Left forelimb (tissue), 1 donor: ENCODE measurements at regions not wholly inside any gene's neighbourhood (a gene's known extent, or its start where the extent isn't known, plus 50 kb on each side); places are given as distances from the start of the nearest gene placed in this dataset.
"Not testable (repeated sequence)": the region's sequence is repeated elsewhere in the genome, so short reads cannot be mapped to it uniquely, and the experiment has no call there.

Experiments
- DNase-seq: peaks from one replicate; pipeline ENCODE4 v3.0.0-alpha.2; 2018; ENCODE audit warnings: low spot score

DNA sequence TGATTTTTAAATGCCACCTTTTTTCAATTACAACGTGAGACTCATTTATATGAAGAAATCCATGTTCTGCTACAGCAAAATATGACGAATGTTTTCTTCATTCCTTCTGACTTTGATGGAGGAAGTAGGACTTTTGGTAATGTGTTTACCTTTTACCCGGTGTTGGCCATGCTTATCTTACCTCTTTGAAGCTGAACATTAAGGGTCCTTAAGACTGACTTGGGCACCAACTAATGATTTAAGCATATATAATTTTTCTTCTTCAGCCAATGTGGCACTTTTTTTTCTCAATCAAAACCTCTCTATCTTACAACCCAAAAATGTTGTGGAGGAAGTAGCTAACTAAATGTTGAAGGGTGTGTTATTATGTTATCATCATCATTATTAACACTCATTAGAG lies 337.5 kb downstream of the EPHA7 start:
- no peak for DNase-seq

DNA sequence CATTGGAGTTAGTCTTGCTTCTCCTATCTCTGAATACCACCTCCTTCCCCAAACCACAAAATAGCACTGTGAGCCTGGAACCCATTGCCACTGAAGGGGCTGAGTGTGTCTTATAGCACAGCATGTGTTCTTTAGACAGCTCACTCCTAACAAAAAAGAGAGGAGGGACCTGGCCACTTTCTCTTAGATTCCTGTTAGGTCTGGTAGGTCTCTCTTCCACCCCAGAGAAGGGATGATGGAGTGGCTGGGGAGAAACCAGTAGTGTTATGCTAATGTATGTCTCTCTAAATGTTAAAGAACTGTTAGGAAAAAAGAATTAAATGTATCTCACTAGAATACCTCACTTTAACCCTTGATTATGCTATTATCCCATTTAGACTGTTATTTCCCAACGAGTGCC lies 340.3 kb downstream of the EPHA7 start:
- no peak for DNase-seq

DNA sequence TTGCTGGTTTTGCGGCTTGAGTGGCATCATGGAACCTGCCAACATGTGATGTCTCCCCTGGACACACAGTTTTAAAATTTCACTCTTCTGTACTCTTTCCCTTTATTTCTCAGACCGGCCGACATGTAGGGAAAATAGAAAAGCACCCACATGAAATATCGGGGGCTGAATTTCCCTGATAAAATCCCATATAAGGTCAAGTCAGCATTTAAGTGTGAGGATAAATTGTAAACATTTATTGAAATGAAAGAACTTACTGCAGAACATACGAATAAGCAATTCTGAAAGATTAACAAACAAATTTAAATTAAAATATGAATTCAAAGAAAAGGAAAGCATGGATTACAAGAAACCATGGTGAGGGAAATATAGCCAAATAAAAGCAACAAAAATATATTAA lies 345.5 kb downstream of the EPHA7 start:
- no peak for DNase-seq

DNA sequence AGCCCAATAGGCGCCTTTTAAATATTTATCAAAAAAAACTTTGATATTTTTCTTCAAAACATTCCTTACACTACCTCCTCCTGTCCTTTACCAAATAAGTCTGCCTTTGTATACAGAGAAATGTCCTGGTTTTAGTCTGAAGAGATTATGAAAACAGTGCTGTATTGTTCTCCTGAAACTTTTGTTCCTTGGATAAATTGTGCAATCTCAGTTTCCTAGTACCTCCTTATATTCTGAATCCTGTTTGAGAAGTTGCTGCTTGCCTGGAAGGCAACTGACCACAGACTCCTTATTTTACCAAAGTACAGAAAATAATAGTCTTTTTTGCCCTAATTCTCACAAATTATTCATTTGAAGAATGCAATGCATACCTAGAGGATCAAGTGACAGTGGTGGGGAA lies 349.5 kb downstream of the EPHA7 start:
- DNase-seq: no peak

DNA sequence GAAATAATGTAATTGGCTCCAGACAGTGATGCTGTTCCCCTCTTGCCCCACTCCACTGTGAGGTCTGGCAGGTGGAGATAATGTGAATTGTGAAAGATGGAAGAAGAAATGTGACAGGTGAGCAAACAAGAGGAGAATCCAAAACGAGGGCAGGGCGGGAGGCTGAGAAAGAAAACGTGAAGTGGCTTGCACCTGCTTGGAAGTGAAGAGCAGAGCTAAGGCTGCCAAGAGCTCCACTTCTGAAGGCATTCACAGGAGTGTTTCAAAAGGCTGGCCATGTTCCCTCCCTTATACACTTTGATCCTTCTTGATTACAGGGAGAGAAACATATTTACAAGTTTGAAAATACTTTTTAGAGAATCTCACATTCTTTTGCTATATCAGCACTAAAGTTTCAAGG lies 359.4 kb downstream of the EPHA7 start:
- DNase-seq: no peak

DNA sequence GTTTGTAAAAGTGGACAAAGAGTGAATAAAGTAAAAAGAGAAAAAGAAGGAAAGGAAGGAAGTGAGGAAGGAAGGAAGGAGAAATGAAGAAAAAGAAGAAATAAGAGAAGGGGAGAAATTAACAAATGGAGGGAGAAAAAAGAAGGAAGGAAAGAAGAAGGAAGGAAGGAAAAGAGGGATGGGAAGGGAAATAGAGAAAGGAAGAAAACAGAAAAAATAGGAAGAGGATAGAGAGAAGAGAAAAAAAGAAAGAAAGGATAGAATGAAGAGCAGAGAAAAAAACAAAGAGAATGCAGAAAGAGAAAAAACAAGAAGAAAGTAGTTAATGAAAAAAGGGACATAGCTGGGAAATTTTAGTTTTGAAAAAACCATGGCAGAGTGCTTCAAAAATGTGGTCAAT lies 361.8 kb downstream of the EPHA7 start:
- DNase-seq: no peak

DNA sequence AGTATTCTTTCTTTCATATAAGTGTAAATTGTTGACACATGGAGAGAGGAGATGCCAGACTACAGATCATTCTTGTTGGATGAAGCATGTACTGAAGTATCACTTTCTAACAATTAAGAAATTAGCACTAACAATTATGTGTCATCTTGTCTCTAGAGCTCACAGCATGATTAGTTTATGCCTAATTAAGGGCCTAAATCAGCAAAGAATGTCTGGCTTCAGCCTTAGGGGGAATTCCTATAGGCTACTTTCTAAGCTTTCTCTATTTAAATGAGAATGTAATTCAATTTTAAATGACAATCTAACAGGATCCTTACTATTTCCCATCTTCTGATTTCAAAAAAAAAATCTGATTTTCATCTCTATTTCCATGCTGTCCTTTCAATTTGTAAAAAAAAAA lies 371.0 kb downstream of the EPHA7 start:
- DNase-seq: no peak

DNA sequence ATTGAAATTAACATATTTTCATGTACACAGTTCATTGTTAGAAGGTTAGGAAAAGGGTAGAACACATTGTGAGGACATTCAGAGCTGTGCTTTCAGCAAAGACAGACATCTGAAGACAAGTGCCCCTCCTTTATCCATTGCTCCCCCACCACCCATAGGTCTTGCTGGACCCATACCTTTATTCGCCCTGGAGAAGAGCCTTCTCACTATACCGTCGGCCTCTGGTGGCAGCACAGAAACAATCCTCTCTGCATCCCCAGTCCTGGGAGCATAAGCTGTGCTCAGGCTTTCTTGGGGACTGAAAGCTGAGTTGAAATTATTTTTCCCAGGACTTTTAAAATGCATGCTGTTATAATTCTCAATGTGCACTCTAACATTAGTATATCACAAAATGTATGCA lies 372.3 kb downstream of the EPHA7 start:
- no peak for DNase-seq

DNA sequence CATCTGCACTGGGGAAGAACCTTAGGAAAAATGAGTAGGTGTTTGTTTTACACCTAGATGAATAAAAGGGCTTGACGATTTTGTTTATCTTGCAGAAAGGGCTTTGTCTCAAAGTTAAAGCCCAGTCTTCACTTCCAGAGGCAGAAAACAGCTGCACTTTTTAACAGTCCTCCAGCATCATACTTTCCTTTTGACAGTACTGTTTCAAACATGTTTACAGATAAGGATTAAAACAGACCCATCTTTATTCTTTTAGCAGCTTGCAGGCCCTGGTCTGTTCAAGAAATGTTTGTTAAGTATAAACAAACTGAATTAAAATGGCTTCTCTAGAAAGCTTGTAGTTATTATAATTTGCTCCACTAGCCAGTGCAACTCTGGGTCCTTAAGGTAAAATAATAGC lies 374.2 kb downstream of the EPHA7 start:
- no peak for DNase-seq

DNA sequence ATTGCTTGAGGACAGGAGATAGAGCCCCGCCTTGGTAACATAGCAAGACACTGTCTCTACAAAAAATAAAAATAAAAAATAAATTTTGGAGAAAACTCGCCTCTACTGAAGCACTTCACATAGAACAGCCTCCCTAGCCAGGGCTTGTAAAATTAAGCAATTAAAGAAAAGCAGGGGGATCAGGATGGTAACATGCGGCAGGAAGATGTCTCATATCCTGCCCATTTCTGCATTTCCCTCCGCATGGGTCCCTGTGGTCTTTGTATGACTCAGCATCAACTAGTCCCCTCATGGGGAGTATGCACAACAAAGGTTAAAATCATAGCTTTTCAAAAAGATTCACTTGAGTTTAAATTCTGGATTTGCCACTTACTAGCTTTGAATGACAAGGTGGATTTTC lies 379.0 kb downstream of the EPHA7 start:
- DNase-seq: no peak

DNA sequence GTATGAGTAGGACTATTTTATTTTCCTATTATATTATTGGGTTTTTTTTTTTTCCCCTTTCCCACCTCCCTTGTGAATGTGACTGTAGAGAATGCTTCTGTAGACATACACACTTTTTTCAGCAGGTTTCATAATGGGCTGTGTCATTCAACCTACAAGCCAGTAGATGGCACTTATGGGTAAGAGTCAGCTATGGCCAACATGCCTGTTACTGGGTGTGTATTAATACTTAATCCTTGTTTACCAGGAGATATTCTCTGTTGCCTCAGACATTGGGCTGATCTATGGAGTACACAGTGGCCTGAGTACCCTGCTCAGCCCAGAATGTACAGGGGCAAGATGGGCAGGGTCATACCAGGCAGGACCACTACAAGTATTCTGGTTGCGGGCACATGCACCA lies 382.5 kb downstream of the EPHA7 start:
- DNase-seq: no peak

DNA sequence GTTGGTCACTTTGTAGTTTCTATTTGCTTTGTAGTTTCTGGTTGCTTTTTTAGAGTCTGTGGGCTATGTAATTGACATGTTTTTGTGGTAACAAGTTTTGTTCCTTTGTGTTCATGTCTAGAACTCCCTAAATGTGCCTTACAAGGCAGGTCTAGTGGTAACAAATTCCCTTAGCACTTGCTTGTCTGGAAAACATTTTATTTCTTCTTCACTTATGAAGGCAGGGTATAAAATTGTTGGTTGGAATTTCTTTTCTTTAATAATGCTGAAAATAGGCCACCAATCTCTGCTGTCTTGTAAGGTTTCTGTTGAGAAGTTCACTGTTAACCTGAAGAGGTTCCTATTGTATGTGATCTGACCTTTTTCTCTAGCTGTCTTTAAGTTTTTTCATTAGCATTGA lies 383.6 kb downstream of the EPHA7 start:
- no peak for DNase-seq

DNA sequence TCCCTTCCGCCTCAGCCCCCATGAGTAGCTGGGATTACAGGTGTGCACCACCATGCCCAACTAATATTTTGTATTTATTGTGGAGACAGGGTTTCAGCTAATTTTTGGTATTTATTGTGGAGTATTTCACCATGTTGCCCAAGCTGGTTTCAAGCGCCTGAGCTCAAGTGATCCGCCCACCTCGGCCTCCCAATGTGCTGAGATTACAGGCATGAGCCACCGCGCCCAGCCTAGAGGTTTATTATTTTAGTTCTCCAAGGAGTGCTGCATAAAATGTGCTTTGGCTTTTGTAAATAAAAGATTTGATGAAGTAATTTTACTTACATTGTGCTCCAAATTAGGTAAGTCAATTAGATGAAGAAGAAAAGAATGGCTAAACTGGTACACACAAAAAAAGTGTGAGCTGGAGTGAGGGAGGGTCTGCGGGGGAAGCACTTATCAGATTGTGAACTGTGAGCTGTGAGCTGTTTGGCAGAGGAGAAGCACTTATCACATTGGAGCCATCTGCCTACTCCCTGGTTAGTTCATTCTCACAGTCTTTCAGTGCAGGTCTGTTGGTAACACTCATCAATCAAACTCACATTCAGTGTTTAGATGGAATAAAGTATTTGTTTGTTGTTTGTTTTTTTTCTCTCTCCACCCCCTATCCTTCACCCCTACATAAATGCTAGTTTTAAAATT lies 398.0 kb downstream of the EPHA7 start:
- no peak for DNase-seq

DNA sequence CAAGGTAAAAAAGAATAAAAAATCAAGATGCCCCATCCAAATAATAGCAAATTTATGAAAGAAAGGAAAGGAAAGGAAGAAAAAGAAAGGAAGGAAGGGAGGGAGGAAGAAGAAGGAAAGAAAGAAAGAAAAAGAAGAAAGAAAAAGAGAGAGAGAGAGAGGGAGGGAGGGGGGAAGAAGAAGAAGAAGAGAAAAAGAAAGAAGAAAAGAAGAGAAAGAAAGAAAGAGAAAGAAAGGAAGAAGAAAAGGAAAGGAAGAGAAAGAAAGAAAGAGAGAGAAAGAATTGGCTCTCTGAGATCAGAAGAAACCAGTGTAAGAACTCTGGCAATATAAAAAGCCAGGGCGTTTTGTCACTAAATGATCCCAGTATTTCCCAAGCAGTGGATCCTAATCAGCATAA lies 401.7 kb downstream of the EPHA7 start:
- DNase-seq: no peak

DNA sequence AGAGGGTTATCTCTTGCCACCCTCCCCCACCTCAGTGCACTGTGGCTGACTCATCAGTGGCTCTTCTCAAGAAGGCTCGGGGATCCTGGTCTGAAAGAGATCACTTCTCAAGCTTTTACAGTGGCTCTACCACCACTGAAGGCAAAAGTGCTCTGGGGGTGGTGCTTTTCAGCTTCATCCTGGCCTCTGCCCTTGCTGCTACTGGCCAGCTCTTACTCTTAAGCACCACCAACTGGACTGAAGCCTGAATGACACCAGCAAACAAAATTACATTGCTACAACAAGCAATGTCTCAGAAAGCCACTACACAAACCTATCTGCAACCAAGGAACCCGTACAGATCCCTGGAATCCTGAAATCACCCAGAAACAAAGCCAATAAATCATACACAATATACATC lies 402.1 kb downstream of the EPHA7 start:
- no peak for DNase-seq

DNA sequence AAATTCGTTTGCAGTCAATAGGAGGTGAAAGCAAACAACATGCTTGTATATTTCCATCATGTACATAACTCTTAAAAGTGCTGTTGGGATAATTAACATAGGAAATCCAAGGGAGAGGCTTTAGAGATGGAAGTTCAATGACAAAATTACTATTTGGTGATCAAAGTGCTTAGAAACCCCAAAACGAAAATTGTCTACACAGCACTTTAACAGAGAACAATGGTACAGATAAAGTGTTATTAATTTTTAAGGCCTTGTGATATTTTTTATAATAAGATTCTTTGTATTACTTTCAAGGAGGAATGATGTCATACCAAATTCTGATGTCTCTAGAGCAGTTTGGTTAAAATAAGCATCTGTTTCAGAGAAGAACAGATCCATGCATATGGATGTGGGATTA lies 406.3 kb downstream of the EPHA7 start:
- no peak for DNase-seq

DNA sequence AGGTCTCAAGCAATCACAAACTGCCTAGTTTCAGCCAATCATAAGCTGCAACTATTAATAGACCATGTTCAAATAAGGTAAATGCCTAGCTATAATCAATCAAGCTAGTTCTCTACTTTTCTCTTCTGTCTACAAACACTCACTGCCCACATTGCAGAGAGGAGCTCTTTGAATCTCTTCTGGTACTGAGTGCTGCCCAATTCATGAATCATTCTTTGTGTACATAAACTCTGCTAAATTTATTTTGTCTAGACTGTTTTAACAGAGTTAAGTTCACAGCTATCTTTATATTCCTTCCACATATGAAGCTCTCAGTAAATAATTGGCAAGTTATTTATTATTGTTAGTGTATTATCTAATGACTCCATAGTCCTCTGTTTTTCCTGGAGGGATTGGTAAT lies 411.0 kb downstream of the EPHA7 start:
- DNase-seq: no peak

DNA sequence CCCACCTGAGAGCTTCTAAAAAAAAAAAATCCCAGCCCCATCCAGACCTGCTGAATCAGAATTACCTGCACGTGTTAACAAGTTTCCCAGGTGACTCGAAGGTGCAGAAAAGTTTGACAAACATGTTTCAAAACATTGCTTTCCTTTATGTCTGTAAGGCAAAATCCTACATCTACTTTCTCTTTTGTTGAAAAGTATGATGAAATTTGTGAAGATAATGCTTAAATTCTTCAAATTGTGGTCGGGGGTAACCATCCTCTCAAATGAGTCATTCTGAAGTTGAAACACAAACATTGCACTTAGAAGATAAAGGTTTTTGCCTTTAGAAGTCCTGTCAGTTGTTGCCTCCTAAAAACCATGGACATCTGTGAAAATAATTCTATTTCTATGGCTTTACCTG lies 429.7 kb downstream of the EPHA7 start:
- DNase-seq: no peak

DNA sequence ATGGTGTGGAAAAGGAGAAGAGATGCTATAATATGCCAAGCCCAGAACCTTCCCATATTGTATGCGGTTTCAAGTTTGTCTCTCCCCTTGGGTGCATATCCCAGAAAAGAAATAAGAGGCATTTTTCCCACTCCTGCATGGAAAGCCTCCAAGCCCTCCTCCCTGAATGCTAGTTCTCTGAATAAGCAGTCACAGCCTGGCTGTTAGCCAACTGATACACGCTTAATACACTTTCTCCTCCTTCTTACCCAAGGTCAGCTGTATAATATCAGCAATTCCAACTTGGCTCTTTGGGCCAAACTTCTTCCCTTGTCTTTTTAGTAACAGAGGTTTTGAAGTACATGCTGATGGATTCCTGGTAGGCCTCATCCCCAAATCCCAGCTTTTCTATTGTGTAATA lies 440.1 kb downstream of the EPHA7 start:
- DNase-seq: no peak

DNA sequence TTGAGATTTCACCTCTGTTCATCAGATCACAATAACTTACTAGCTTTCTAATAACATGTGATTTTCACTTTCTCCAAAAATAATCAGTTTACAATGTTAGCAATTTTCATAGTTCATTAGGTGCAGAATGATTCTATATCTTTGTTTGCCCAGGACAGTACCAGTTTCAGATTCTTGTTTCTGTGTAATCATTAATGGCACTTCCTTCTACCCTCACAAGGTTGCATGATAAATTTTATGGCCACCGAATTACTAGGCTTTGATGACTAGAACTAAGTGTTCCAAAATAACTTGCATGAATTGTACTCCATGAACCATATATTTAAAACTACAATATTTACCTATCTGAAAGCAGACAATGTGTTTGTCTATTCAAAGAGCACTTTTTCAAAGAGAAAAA lies 442.3 kb downstream of the EPHA7 start:
- no peak for DNase-seq

DNA sequence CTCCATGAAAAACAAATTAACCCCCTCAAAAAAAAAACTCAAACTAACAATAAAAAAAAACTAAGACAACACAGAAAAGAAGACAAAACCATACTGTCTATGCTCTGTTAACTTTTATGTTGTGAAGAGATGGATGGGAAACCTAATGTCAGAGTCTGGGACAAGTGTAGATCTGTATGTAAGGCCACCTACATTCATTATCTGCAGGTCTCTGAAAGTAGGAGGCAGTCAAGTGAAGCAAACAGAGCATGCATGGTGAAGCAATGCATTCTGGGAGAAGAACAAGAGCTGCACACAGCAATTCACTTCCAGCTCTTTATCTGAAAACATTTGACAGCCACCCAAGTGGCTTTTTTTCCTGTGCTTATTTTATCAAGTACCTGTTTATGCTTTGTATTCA lies 452.0 kb downstream of the EPHA7 start:
- no peak for DNase-seq

DNA sequence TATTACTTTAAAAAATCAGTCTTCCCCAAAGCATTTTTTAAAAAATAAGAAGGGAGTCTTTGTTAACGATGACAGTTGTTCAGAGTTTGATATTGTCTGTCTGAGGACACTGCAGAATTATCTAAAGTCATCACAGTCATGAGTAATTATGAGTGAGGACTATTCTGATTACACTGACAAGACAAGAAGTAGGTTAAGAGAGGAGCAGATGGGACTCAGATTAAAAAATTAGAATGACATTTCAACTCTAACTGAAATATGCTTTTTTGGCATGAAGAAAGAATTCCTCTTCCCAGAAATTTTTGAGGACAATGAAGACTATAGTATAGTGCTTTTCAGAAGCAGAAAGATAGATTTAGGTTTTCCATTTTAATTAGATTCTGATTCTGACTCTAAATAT lies 456.5 kb downstream of the EPHA7 start:
- DNase-seq: no peak

DNA sequence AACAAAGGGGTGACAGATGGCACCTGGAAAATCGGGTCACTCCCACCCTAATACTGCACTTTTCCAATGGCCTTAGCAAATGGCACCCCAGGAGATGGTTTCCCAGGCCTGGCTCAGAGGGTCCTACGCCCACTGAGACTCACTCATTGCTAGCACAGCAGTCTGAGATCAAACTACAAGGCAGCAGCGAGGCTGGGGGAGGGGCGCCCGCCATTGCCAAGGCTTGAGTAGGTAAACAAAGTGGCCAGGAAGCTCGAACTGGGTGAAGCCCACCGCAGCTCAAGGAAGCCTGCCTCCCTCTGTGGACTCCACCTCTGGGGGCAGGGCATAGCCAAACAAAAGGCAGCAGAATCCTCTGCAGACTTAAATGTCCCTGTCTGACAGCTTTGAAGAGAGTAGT lies 467.2 kb downstream of the EPHA7 start:
- DNase-seq: not testable (repeated sequence)

DNA sequence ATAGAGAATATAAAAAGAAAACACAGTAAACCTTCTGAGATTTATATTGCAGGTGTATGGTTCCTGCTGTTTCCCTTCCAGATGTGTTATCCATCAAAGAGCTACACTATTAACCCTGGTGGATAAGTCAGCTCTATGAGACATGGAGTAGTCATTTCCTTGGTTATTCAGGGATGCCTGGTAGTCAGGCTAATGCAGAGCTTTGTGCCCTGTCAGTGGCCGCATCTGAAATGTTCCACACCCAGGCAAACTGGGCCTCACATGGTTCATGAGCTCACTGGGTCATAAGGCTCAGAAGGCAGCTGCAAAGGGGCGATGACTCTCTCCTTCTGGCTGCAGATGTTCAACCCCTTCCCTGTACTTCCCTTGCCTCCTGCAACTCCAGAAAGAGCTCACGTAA lies 473.6 kb downstream of the EPHA7 start:
- no peak for DNase-seq

DNA sequence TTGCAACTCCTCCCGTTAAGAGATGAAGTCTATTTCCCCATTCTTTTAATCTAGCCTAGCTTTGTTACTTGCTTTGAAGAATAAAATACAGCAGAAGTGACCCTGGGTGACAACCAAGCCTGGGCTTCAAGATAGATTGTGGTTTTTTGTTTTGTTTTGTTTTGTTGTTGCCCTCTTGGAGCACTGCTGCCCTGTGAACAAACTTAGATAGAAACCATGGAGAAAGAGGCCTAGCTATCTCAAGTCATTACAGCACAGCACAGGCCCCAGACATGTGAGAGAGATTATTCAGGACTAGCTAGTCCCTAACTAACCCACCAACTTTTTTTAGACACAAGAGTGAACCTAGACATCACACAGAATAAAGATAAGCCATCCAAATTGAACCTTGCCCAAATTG lies 475.2 kb downstream of the EPHA7 start:
- DNase-seq: no peak
